Activated effector memory CD4-positive, alpha-beta T cell treated with Interleukin-2 at 50 U/mL for 16 hours (primary cell): ENCODE measurements at regions not wholly inside any gene's neighbourhood (a gene's known extent, or its start where the extent isn't known, plus 50 kb on each side); places are given as distances from the start of the nearest gene placed in this dataset.
"Not testable (repeated sequence)": the region's sequence is repeated elsewhere in the genome, so short reads cannot be mapped to it uniquely, and the experiment has no call there.

Source experiments
- DNase-seq: peaks from one replicate; pipeline ENCODE4 v3.0.0-alpha.2; 2020

GRCh38 chr12:47610686-47611252, 95.1 kb downstream of the RPAP3 start:
- no peak for DNase-seq

GRCh38 chr12:47609806-47610205, 96.0 kb downstream of the RPAP3 start:
- DNase-seq: no peak

GRCh38 chr12:47608671-47609070, 97.2 kb downstream of the RPAP3 start:
- not testable (repeated sequence) for DNase-seq

- DNase-seq: no peak
These were observed 101.5 kb downstream of the RPAP3 start for GRCh38 chr12:47604221-47604873.

GRCh38 chr12:47602949-47603558, 102.8 kb downstream of the RPAP3 start:
- no peak for DNase-seq

- DNase-seq: no peak
These were observed 103.5 kb downstream of the RPAP3 start for GRCh38 chr12:47602325-47602724.

- no peak for DNase-seq
These were observed 104.8 kb downstream of the RPAP3 start for GRCh38 chr12:47601071-47601470.

GRCh38 chr12:47591795-47592194, 114.0 kb downstream of the RPAP3 start:
- DNase-seq: no peak

GRCh38 chr12:47591361-47591791, 114.5 kb downstream of the RPAP3 start:
- DNase-seq: no peak

- DNase-seq: no peak
These were observed 115.0 kb downstream of the RPAP3 start for GRCh38 chr12:47590771-47591360.

GRCh38 chr12:47586952-47587669, 118.7 kb downstream of the RPAP3 start:
- DNase-seq: no peak

- no peak for DNase-seq
These were observed 120.3 kb downstream of the RPAP3 start for GRCh38 chr12:47585507-47585906.

GRCh38 chr12:47578836-47579235, 127.0 kb downstream of the RPAP3 start:
- no peak for DNase-seq

GRCh38 chr12:47577206-47577989, 128.4 kb downstream of the RPAP3 start:
- DNase-seq: no peak

- DNase-seq: no peak
These were observed 129.4 kb downstream of the RPAP3 start for GRCh38 chr12:47576289-47576945.

GRCh38 chr12:47574252-47575021, 131.4 kb downstream of the RPAP3 start:
- no peak for DNase-seq

- DNase-seq: no peak
These were observed 132.6 kb downstream of the RPAP3 start for GRCh38 chr12:47573146-47573659.

- no peak for DNase-seq
These were observed 135.7 kb downstream of the RPAP3 start for GRCh38 chr12:47570151-47570550.

- no peak for DNase-seq
These were observed 143.6 kb downstream of the RPAP3 start for GRCh38 chr12:47562201-47562600.

- DNase-seq: no peak
These were observed 144.1 kb downstream of the RPAP3 start for GRCh38 chr12:47561746-47562145.

- DNase-seq: no peak
These were observed 145.4 kb downstream of the RPAP3 start for GRCh38 chr12:47560415-47560814.
